ENCODE measurements at regions not wholly inside any gene's neighbourhood (a gene's known extent, or its start where the extent isn't known, plus 50 kb on each side); places are given as distances from the start of the nearest gene placed in this dataset.
"Not testable (repeated sequence)": the region's sequence is repeated elsewhere in the genome, so short reads cannot be mapped to it uniquely, and the experiment has no call there.

DNA sequence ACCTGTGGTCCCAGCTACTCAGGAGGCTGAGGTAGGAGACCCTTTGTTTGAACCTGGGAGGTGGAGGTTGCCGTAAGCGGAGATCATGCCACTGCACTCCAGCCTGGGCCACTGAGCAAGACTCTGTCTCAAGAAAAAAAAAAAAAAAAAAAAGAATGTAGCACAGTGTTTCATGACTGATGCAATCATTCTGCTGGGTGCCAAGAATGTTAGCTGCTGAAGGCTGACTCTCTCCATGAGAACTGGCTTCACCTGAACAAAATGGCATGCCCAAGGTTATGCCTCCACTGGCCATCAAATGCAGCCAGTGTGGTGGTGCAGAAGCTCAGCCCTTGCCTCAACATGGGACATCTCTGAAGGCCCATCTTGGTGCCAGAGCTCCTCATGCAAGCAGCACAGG lies 412.1 kb downstream of the ADAM29 start:
- Histone ChIP-seq H3K4ac (ENCODE audit: low read depth, low read length) (no peak overlapping the region), H2BK120ac (ENCODE audit: insufficient read depth, low read length, poor library complexity) (no peak overlapping the region), H4K12ac (ENCODE audit: low read depth, low read length) (no peak overlapping the region), H3K36me3 (ENCODE audit: control insufficient read depth in 1 of 2, insufficient read depth in 2 of 2, low read length in 2 of 2) (no peaks in the 10 kb centered on the region), H3K4me3 (ENCODE audit: low read depth, low read length) (no peak overlapping the region), H2BK12ac (ENCODE audit: low read length) (no peak overlapping the region), H4K91ac (ENCODE audit: low read depth, low read length) (no peak overlapping the region), H3K9ac (ENCODE audit: low read length) (no peak overlapping the region), H2AFZ (ENCODE audit: insufficient read depth, low read length, poor library complexity) (no peak overlapping the region), H3K27ac (ENCODE audit: low read depth, low read length) (no peak overlapping the region), H3K14ac (ENCODE audit: low read length) (no peak overlapping the region), H3K79me2 (ENCODE audit: control insufficient read depth, insufficient read depth, low read length, poor library complexity) (no peaks in the 10 kb centered on the region), H3K4me2 (ENCODE audit: low read length) (no peak overlapping the region), H3K23ac (ENCODE audit: low read length) (no peak overlapping the region), H3K9me3 (ENCODE audit: insufficient read depth, low read depth, low read length) (no peaks in the 10 kb centered on the region), H3K4me1 (ENCODE audit: control insufficient read depth in 1 of 2, insufficient read depth in 2 of 2, low read length in 2 of 2) (no peaks in the 10 kb centered on the region), H3K18ac (ENCODE audit: low read length) (no peak overlapping the region), H4K8ac (ENCODE audit: low read depth, low read length) (no peak overlapping the region), H3K79me1 (ENCODE audit: low read length) (no peaks in the 10 kb centered on the region), H3K27me3 (ENCODE audit: insufficient read depth, low read length) (no peaks in the 10 kb centered on the region), H2AK5ac (ENCODE audit: low read length) (no peak overlapping the region), H2BK5ac (ENCODE audit: low read depth, low read length, poor library complexity) (no peak overlapping the region)
- peak in 1 of 2 donors; percentile 56 for DNase-seq
- WGBS (ENCODE audit: extremely low coverage, insufficient coverage, insufficient read length), result no CpG with 5 or more reads among the region's 2 CpGs

DNA sequence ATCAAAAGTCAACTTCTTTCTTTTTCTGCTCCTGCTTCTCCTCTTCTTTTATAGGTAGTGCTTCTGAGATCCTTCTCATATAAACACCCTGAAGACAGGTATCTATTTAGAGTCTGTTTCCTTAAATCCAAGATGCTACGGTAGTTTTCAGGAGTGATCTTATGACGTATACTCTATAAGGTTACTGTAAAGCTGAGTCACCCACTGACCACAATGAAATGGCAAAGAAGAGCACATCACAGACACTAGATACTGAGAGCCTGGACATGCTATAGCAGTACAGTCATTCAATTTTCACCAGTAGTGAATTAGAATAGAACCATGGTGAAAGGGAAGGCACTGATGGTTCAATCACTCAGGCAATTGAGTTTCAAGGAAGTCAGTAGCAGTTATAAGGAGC lies 412.5 kb downstream of the ADAM29 start:
- H3K23ac ChIP-seq (ENCODE audit: low read length), result no peak overlapping the region
- no peak overlapping the region for H2BK12ac ChIP-seq (ENCODE audit: low read length)
- no peak overlapping the region for H3K4me3 ChIP-seq (ENCODE audit: low read depth, low read length)
- no peak overlapping the region for H3K4ac ChIP-seq (ENCODE audit: low read depth, low read length)
- H2AFZ ChIP-seq (ENCODE audit: insufficient read depth, low read length, poor library complexity), result no peak overlapping the region
- no peaks in the 10 kb centered on the region for H3K79me1 ChIP-seq (ENCODE audit: low read length)
- H3K27me3 ChIP-seq (ENCODE audit: insufficient read depth, low read length), result no peaks in the 10 kb centered on the region
- no peak overlapping the region for H3K14ac ChIP-seq (ENCODE audit: low read length)
- H3K36me3 ChIP-seq (ENCODE audit: control insufficient read depth in 1 of 2, insufficient read depth in 2 of 2, low read length in 2 of 2), result no peaks in the 10 kb centered on the region
- no peak overlapping the region for H3K18ac ChIP-seq (ENCODE audit: low read length)
- no peak overlapping the region for H3K27ac ChIP-seq (ENCODE audit: low read depth, low read length)
- no peaks in the 10 kb centered on the region for H3K4me1 ChIP-seq (ENCODE audit: control insufficient read depth in 1 of 2, insufficient read depth in 2 of 2, low read length in 2 of 2)
- H2BK120ac ChIP-seq (ENCODE audit: insufficient read depth, low read length, poor library complexity), result no peak overlapping the region
- no peak overlapping the region for H4K12ac ChIP-seq (ENCODE audit: low read depth, low read length)
- no peak overlapping the region for H4K91ac ChIP-seq (ENCODE audit: low read depth, low read length)
- H3K79me2 ChIP-seq (ENCODE audit: control insufficient read depth, insufficient read depth, low read length, poor library complexity), result no peaks in the 10 kb centered on the region
- no CpG with 5 or more reads among the region's 2 CpGs for WGBS (ENCODE audit: extremely low coverage, insufficient coverage, insufficient read length)
- H3K9me3 ChIP-seq (ENCODE audit: insufficient read depth, low read depth, low read length), result no peaks in the 10 kb centered on the region
- no peak overlapping the region for H2BK5ac ChIP-seq (ENCODE audit: low read depth, low read length, poor library complexity)
- DNase-seq, result no peak
- H4K8ac ChIP-seq (ENCODE audit: low read depth, low read length), result no peak overlapping the region
- no peak overlapping the region for H3K4me2 ChIP-seq (ENCODE audit: low read length)
- no peak overlapping the region for H2AK5ac ChIP-seq (ENCODE audit: low read length)
- H3K9ac ChIP-seq (ENCODE audit: low read length), result no peak overlapping the region

DNA sequence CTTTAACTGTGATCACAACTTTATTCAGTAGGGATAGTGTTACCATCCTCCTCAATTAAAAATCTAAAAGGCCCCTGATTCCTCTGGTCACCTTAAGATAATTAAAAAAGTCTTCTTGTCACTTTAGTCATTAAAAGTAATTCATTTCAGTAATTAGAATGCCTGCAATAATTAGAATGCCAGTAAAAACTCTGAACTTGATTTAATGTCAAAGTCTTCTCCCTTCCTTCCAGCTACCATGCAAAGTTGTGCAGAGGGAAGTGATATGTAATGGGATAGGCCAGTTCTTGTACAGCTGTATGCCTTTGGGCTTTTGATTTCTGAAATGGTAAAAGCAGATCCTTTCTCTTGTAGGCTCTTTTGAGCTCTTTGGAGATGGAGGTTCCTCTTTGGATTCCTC lies 417.2 kb downstream of the ADAM29 start:
- Histone ChIP-seq H2AFZ (ENCODE audit: insufficient read depth, low read length, poor library complexity) (no peak overlapping the region), H3K18ac (ENCODE audit: low read length) (no peak overlapping the region), H3K79me2 (ENCODE audit: control insufficient read depth, insufficient read depth, low read length, poor library complexity) (no peaks in the 10 kb centered on the region), H2AK5ac (ENCODE audit: low read length) (no peak overlapping the region), H3K4ac (ENCODE audit: low read depth, low read length) (no peak overlapping the region), H3K9ac (ENCODE audit: low read length) (no peak overlapping the region), H3K4me1 (ENCODE audit: control insufficient read depth in 1 of 2, insufficient read depth in 2 of 2, low read length in 2 of 2) (no peaks in the 10 kb centered on the region), H2BK5ac (ENCODE audit: low read depth, low read length, poor library complexity) (no peak overlapping the region), H4K12ac (ENCODE audit: low read depth, low read length) (no peak overlapping the region), H3K4me3 (ENCODE audit: low read depth, low read length) (no peak overlapping the region), H3K23ac (ENCODE audit: low read length) (no peak overlapping the region), H3K79me1 (ENCODE audit: low read length) (no peaks in the 10 kb centered on the region), H3K4me2 (ENCODE audit: low read length) (no peak overlapping the region), H3K9me3 (ENCODE audit: insufficient read depth, low read depth, low read length) (no peaks in the 10 kb centered on the region), H2BK12ac (ENCODE audit: low read length) (no peak overlapping the region), H3K27ac (ENCODE audit: low read depth, low read length) (no peak overlapping the region), H4K91ac (ENCODE audit: low read depth, low read length) (no peak overlapping the region), H3K14ac (ENCODE audit: low read length) (no peak overlapping the region), H2BK120ac (ENCODE audit: insufficient read depth, low read length, poor library complexity) (no peak overlapping the region), H3K36me3 (ENCODE audit: control insufficient read depth in 1 of 2, insufficient read depth in 2 of 2, low read length in 2 of 2) (no peaks in the 10 kb centered on the region), H3K27me3 (ENCODE audit: insufficient read depth, low read length) (no peaks in the 10 kb centered on the region), H4K8ac (ENCODE audit: low read depth, low read length) (no peak overlapping the region)
- DNase-seq, result no peak

DNA sequence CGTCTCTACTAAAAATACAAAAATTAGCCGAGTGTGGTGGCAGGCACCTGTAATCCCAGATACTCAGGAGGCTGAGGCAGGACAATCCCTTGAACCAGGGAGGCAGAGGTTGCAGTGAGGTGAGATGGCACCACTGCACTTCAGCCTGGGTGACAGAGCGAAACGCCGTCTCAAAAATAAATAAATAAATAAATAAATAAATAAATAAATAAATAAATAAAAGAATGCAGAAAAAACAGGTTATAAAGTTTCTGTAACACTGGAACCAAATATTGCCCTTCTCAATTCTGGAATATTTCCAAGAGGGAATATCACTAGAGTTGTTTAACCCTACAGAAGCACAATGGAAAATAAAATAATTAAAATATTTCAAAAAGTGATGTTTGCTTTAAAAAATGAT lies 418.4 kb downstream of the ADAM29 start:
- not testable (repeated sequence) for H3K36me3 ChIP-seq (ENCODE audit: control insufficient read depth in 1 of 2, insufficient read depth in 2 of 2, low read length in 2 of 2); H3K4me1 ChIP-seq (ENCODE audit: control insufficient read depth in 1 of 2, insufficient read depth in 2 of 2, low read length in 2 of 2); H3K4me3 ChIP-seq (ENCODE audit: low read depth, low read length); H2BK5ac ChIP-seq (ENCODE audit: low read depth, low read length, poor library complexity); H4K12ac ChIP-seq (ENCODE audit: low read depth, low read length); H2BK120ac ChIP-seq (ENCODE audit: insufficient read depth, low read length, poor library complexity); H4K91ac ChIP-seq (ENCODE audit: low read depth, low read length); H3K14ac ChIP-seq (ENCODE audit: low read length); H3K79me1 ChIP-seq (ENCODE audit: low read length); H3K9me3 ChIP-seq (ENCODE audit: insufficient read depth, low read depth, low read length); H3K79me2 ChIP-seq (ENCODE audit: control insufficient read depth, insufficient read depth, low read length, poor library complexity); DNase-seq; H4K8ac ChIP-seq (ENCODE audit: low read depth, low read length); H3K27me3 ChIP-seq (ENCODE audit: insufficient read depth, low read length); H3K9ac ChIP-seq (ENCODE audit: low read length); H3K27ac ChIP-seq (ENCODE audit: low read depth, low read length); H2AK5ac ChIP-seq (ENCODE audit: low read length); H3K4ac ChIP-seq (ENCODE audit: low read depth, low read length); H2AFZ ChIP-seq (ENCODE audit: insufficient read depth, low read length, poor library complexity); H2BK12ac ChIP-seq (ENCODE audit: low read length); H3K23ac ChIP-seq (ENCODE audit: low read length); H3K18ac ChIP-seq (ENCODE audit: low read length); H3K4me2 ChIP-seq (ENCODE audit: low read length)
- WGBS (ENCODE audit: extremely low coverage, insufficient coverage, insufficient read length), result no CpG with 5 or more reads among the region's 5 CpGs
